GM12878 (cell line): ENCODE measurements at regions not wholly inside any gene's neighbourhood (a gene's known extent, or its start where the extent isn't known, plus 50 kb on each side); places are given as distances from the start of the nearest gene placed in this dataset.

Source experiments
- ATAC-seq: fragments of 200-7000 bp; cut with Tn5 transposase; 3 replicates; pipeline ENCODE4 v1.9.1; 2020; ENCODE audit warnings: mild to moderate bottlenecking, moderate library complexity
- BruUV-seq: library from RNA; stranded (reverse); fragments of 400-500 nt; replicated peaks from 2 replicates; lab custom pipeline; 2021; lab: Mats Ljungman, UMichigan
- CTCF ChIA-PET: fragments of 300-600 bp; sonication (Branson Sonifier 250); formaldehyde crosslinking; extraction: SDS; loops from one replicate; lab custom pipeline; 2021; ENCODE audit warnings: inconsistent platforms; lab: Yijun Ruan, JAX
- POLR2A ChIA-PET: fragments of 350-600 bp; formaldehyde crosslinking; extraction: SDS; loops from one replicate; lab custom pipeline; 2021; ENCODE audit warnings: inconsistent platforms; lab: Charles Lee
- RAD21 ChIA-PET: fragments of 300-600 bp; sonication (Branson Sonifier 250); formaldehyde crosslinking; loops from one replicate; lab custom pipeline; 2023; ENCODE audit warnings: antibody characterized with exemption; ENCODE audit not compliant: unreplicated experiment; lab: Charles Lee
- SMC1A ChIA-PET: fragments of 300-600 bp; sonication (Branson Sonifier 250); formaldehyde crosslinking; loops from one replicate; lab custom pipeline; 2023; ENCODE audit not compliant: unreplicated experiment, uncharacterized antibody; lab: Charles Lee
- DNase-seq: peaks from one replicate; pipeline ENCODE4 v3.0.0-alpha.2; 2011; ENCODE audit warnings: low read depth, low spot score
- FAIRE-seq: peaks from 3 replicates; lab custom pipeline; 2011; peaks lifted over from hg19 to GRCh38; lab: Jason Lieb, UNC
- H2AFZ ChIP-seq: 2 replicates; pipeline ENCODE4 v1.6.0; 2011; ENCODE audit warnings: low read depth, low read length, control low read depth; ENCODE audit not compliant: control insufficient read depth
- H3K27ac ChIP-seq: 2 replicates; pipeline ENCODE4 v1.5.1; 2011; ENCODE audit warnings: control low read depth; ENCODE audit not compliant: control insufficient read depth, insufficient read depth
- H3K27me3 ChIP-seq, 2 experiments: replicated peaks in 1 of 2; 2 replicates each; pipeline versions ENCODE4 v1.6.0 to v1.6.1; 2011; ENCODE audit warnings: low read length in 1 of 2; ENCODE audit not compliant: control insufficient read depth in 2 of 2, insufficient read depth in 2 of 2
- H3K36me3 ChIP-seq, 2 experiments: 2 replicates each; pipeline ENCODE4 v1.5.1; 2011; ENCODE audit warnings: low read length in 1 of 2; ENCODE audit not compliant: control insufficient read depth in 2 of 2, insufficient read depth in 2 of 2
- H3K4me1 ChIP-seq: 2 replicates; pipeline ENCODE4 v1.6.1; 2011; ENCODE audit warnings: mild to moderate bottlenecking, low read length, moderate library complexity, mixed read lengths; ENCODE audit not compliant: control insufficient read depth, insufficient read depth
- H3K4me2 ChIP-seq: 2 replicates; pipeline ENCODE4 v1.6.0; 2011; ENCODE audit warnings: control low read depth; ENCODE audit not compliant: control insufficient read depth, insufficient read depth
- H3K4me3 ChIP-seq: fragments of 200-600 bp; sonication (generic); 2 replicates; pipeline ENCODE4 v1.5.1; 2016
- H3K79me2 ChIP-seq: 2 replicates; pipeline ENCODE4 v1.6.0; 2011; ENCODE audit warnings: low read length; ENCODE audit not compliant: control insufficient read depth, insufficient read depth
- H3K9ac ChIP-seq: 2 replicates; pipeline ENCODE4 v1.8.0; 2011; ENCODE audit warnings: low read length, control low read depth, mixed read lengths; ENCODE audit not compliant: control insufficient read depth, insufficient read depth
- H3K9me3 ChIP-seq: replicated peaks from 3 replicates; pipeline ENCODE4 v1.5.1; 2011; ENCODE audit warnings: mild to moderate bottlenecking, low read length; ENCODE audit not compliant: control insufficient read depth, insufficient read depth
- H4K20me1 ChIP-seq: 2 replicates; pipeline ENCODE4 v1.6.0; 2011; ENCODE audit not compliant: control insufficient read depth, insufficient read depth
- E4F1 ChIP-seq: fragments of 450-650 bp; IDR thresholded peaks from 2 replicates; pipeline ENCODE4 v1.6.1; 2018; ENCODE audit warnings: borderline replicate concordance, mild to moderate bottlenecking; ENCODE audit not compliant: partially characterized antibody
- EED ChIP-seq: sonication (generic); IDR thresholded peaks from 2 replicates; pipeline ENCODE4 v1.6.1; 2016; ENCODE audit warnings: antibody characterized with exemption, low read depth
- MEF2B ChIP-seq: fragments of 450-650 bp; IDR thresholded peaks from 2 replicates; pipeline ENCODE4 v1.6.1; 2018; ENCODE audit warnings: mild to moderate bottlenecking, moderate library complexity; ENCODE audit not compliant: partially characterized antibody, poor library complexity, severe bottlenecking
- POLR2A ChIP-seq: IDR thresholded peaks from 2 replicates; pipeline ENCODE4 v1.6.1; 2011; ENCODE audit warnings: low read depth, mild to moderate bottlenecking, low read length
- USF2 ChIP-seq: IDR thresholded peaks from 2 replicates; pipeline ENCODE4 v1.6.1; 2011; ENCODE audit warnings: low read depth, low read length, improper control_type of control experiment, borderline replicate concordance
- ZBED1 ChIP-seq: IDR thresholded peaks from 2 replicates; pipeline ENCODE4 v1.6.1; 2016; ENCODE audit warnings: borderline replicate concordance
- ZSCAN29 ChIP-seq: fragments of 450-650 bp; IDR thresholded peaks from 2 replicates; pipeline ENCODE4 v1.6.1; 2017; ENCODE audit warnings: mild to moderate bottlenecking, moderate library complexity
- WGBS: methylation state at CpG from one replicate; pipeline ENCODE4 v1.1.6; 2016; ENCODE audit warnings: low lambda C conversion rate; ENCODE audit not compliant: insufficient replicate concordance, insufficient coverage; ENCODE audit errors: missing lambda C conversion rate; 5-methylcytosine and 5-hydroxymethylcytosine counted together
- in situ Hi-C: fragments of 300-500 bp; cut with MboI; formaldehyde crosslinking; loops from 9 replicates; pipeline ENCODE4 v1.14.3; 2018; ENCODE audit warnings: mixed read lengths
- intact Hi-C: fragments of 100-400 bp; cut with micrococcal nuclease; formaldehyde crosslinking; loops from one replicate; pipeline ENCODE4 v1.14.2; 2022; ENCODE audit not compliant: unreplicated experiment
- TF ChIP-seq, protein P1 (sequence below): fragments of 450-650 bp; IDR thresholded peaks from 2 replicates; pipeline ENCODE4 v1.6.1; 2014; ENCODE audit warnings: mild to moderate bottlenecking
- TF ChIP-seq, protein P2 (sequence below): fragments of 450-650 bp; formaldehyde crosslinking; IDR thresholded peaks from 2 replicates; pipeline ENCODE4 v1.4.0; 2022; ENCODE audit warnings: mild to moderate bottlenecking, moderate library complexity

GRCh38 chr20:12942123-12942522, 66.6 kb upstream of the SPTLC3 start:
- no peak overlapping the region for H3K4me3 ChIP-seq
- no peak overlapping the region for H3K9ac ChIP-seq
- no peak overlapping the region for H3K4me2 ChIP-seq
- no peaks in the 10 kb centered on the region for H3K4me1 ChIP-seq
- SMC1A ChIA-PET = no interaction called here
- H3K36me3 ChIP-seq = no peaks in the 10 kb centered on the region
- WGBS = 21% methylated on average over 2 of the region's 2 CpGs
- CTCF ChIA-PET = interaction anchor here (1.0 kb wide), 1 partner anchor 23 kb away, joined by 3 read pairs; no protein-coding TSS in a partner anchor
- no peaks in the 10 kb centered on the region for H4K20me1 ChIP-seq
- intact Hi-C loops (no loop called here), in situ Hi-C loops (loop anchor here (25.0 kb wide), 1 partner anchor 620 kb away; no protein-coding TSS in a partner anchor)
- H3K9me3 ChIP-seq = no peaks in the 10 kb centered on the region
- no TSS peak for BruUV-seq
- DNase-seq = no peak
- no peaks in the 10 kb centered on the region for H3K79me2 ChIP-seq
- FAIRE-seq = no peak
- no peak overlapping the region for H3K27ac ChIP-seq
- no peak for TF ChIP-seq USF2
- TF ChIP-seq ZBED1 = no peak
- no peak for TF ChIP-seq POLR2A
- no peak for ATAC-seq
- RAD21 ChIA-PET = no interaction called here
- H2AFZ ChIP-seq = no peak overlapping the region
- POLR2A ChIA-PET = no interaction called here
- H3K27me3 ChIP-seq = no peaks in the 10 kb centered on the region

DNA sequence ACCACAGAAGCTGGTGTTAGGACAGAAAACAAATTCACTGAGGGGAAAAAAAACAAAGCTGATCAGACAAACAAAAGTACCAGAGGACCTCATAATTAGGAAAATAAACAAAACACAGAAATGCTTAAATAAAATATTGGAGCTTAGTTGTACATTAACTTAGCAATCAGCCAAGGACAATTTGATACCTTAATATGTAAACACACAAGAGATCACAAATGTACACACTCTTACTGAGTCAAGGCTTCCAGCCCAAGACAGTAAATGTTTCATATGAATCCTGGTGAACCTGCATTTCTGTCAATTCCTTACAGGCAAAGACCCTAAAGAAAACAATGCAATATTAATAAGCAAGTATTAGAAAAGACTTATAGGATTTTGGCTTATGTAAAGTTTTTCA, 62.0 kb upstream of the SPTLC3 start:
- no TSS peak for BruUV-seq
- no peak overlapping the region for H3K27ac ChIP-seq
- in situ Hi-C loops (loop anchor here (25.0 kb wide), 1 partner anchor 616 kb away; no protein-coding TSS in a partner anchor), intact Hi-C loops (no loop called here)
- no peak overlapping the region for H3K4me2 ChIP-seq
- no peaks in the 10 kb centered on the region for H3K36me3 ChIP-seq
- ChIA-PET RAD21 (no interaction called here), POLR2A (no interaction called here), SMC1A (interaction anchor here (1.0 kb wide), 1 partner anchor 23 kb away, joined by 3 read pairs; no protein-coding TSS in a partner anchor), CTCF (interaction anchor here (0.8 kb wide), 1 partner anchor 599 kb away, joined by 3 read pairs; no protein-coding TSS in a partner anchor)
- no peak for FAIRE-seq
- DNase-seq = no peak
- H3K9ac ChIP-seq = no peak overlapping the region
- no peak overlapping the region for H3K4me3 ChIP-seq
- ATAC-seq = no peak
- no peaks in the 10 kb centered on the region for H3K9me3 ChIP-seq
- no peaks in the 10 kb centered on the region for H4K20me1 ChIP-seq
- H2AFZ ChIP-seq = no peak overlapping the region
- H3K27me3 ChIP-seq = no peaks in the 10 kb centered on the region
- H3K79me2 ChIP-seq = no peaks in the 10 kb centered on the region
- H3K4me1 ChIP-seq = no peaks in the 10 kb centered on the region
- no peak for TF ChIP-seq MEF2B
- TF ChIP-seq EED = no peak
- TF ChIP-seq E4F1 = no peak
- TF ChIP-seq, protein P1, sequence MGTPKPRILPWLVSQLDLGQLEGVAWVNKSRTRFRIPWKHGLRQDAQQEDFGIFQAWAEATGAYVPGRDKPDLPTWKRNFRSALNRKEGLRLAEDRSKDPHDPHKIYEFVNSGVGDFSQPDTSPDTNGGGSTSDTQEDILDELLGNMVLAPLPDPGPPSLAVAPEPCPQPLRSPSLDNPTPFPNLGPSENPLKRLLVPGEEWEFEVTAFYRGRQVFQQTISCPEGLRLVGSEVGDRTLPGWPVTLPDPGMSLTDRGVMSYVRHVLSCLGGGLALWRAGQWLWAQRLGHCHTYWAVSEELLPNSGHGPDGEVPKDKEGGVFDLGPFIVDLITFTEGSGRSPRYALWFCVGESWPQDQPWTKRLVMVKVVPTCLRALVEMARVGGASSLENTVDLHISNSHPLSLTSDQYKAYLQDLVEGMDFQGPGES = no peak
- TF ChIP-seq, protein P2, sequence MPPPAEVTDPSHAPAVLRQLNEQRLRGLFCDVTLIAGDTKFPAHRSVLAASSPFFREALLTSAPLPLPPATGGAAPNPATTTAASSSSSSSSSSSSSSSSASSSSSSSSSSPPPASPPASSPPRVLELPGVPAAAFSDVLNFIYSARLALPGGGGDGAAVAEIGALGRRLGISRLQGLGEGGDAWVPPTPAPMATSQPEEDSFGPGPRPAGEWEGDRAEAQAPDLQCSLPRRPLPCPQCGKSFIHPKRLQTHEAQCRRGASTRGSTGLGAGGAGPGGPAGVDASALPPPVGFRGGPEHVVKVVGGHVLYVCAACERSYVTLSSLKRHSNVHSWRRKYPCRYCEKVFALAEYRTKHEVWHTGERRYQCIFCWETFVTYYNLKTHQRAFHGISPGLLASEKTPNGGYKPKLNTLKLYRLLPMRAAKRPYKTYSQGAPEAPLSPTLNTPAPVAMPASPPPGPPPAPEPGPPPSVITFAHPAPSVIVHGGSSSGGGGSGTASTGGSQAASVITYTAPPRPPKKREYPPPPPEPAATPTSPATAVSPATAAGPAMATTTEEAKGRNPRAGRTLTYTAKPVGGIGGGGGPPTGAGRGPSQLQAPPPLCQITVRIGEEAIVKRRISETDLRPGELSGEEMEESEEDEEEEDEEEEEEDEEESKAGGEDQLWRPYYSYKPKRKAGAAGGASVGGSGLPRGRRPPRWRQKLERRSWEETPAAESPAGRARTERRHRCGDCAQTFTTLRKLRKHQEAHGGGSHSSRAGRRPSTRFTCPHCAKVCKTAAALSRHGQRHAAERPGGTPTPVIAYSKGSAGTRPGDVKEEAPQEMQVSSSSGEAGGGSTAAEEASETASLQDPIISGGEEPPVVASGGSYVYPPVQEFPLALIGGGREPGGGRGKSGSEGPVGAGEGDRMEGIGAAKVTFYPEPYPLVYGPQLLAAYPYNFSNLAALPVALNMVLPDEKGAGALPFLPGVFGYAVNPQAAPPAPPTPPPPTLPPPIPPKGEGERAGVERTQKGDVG (CRISPR knock-in tag) = no peak
- no peak for TF ChIP-seq ZSCAN29
